HEK293T (cell line): ENCODE measurements at regions not wholly inside any gene's neighbourhood (a gene's known extent, or its start where the extent isn't known, plus 50 kb on each side); places are given as distances from the start of the nearest gene placed in this dataset.

Experiments used
- CTCF ChIA-PET: fragments of 350-600 bp; formaldehyde crosslinking; extraction: SDS; loops from one replicate; lab custom pipeline; 2021; ENCODE audit warnings: antibody characterized with exemption, inconsistent platforms; lab: Yijun Ruan, JAX
- POLR2A ChIA-PET: fragments of 350-600 bp; formaldehyde crosslinking; extraction: SDS; loops from one replicate; lab custom pipeline; 2020; ENCODE audit warnings: antibody characterized with exemption, inconsistent platforms; lab: Yijun Ruan, JAX
- DNase-seq: peaks from one replicate; pipeline ENCODE4 v3.0.0; 2012; ENCODE audit warnings: mixed read lengths; ENCODE audit errors: extremely low spot score
- ARNT ChIP-seq: fragments of 450-650 bp; IDR thresholded peaks from 2 replicates; pipeline ENCODE4 v1.6.1; 2017; ENCODE audit warnings: mild to moderate bottlenecking
- BHLHE40 ChIP-seq: fragments of 450-650 bp; IDR thresholded peaks from 2 replicates; pipeline ENCODE4 v1.6.1; 2016; ENCODE audit warnings: mild to moderate bottlenecking, moderate library complexity, borderline replicate concordance
- CTBP1 ChIP-seq: fragments of 450-650 bp; IDR thresholded peaks from 2 replicates; pipeline ENCODE4 v1.6.1; 2016; ENCODE audit warnings: borderline replicate concordance
- ELF4 ChIP-seq: fragments of 450-650 bp; IDR thresholded peaks from 2 replicates; pipeline ENCODE4 v1.6.1; 2017; ENCODE audit warnings: antibody characterized with exemption
- FOXA1 ChIP-seq: fragments of 450-650 bp; IDR thresholded peaks from 2 replicates; pipeline ENCODE4 v1.6.1; 2016; ENCODE audit warnings: mild to moderate bottlenecking
- FOXK2 ChIP-seq: fragments of 450-650 bp; IDR thresholded peaks from 2 replicates; pipeline ENCODE4 v1.6.1; 2016; ENCODE audit warnings: mild to moderate bottlenecking
- FOXM1 ChIP-seq: fragments of 450-650 bp; IDR thresholded peaks from 2 replicates; pipeline ENCODE4 v1.6.1; 2017; ENCODE audit warnings: mild to moderate bottlenecking, borderline replicate concordance
- HDGF ChIP-seq: fragments of 450-650 bp; IDR thresholded peaks from 2 replicates; pipeline ENCODE4 v1.6.1; 2017; ENCODE audit warnings: antibody characterized with exemption, borderline replicate concordance
- L3MBTL2 ChIP-seq: fragments of 450-650 bp; conservative IDR thresholded peaks from 2 replicates; pipeline ENCODE4 v1.6.1; 2016; ENCODE audit warnings: mild to moderate bottlenecking
- LEF1 ChIP-seq: fragments of 450-650 bp; IDR thresholded peaks from 2 replicates; pipeline ENCODE4 v1.6.1; 2017; ENCODE audit warnings: mild to moderate bottlenecking, borderline replicate concordance
- NFRKB ChIP-seq: fragments of 450-650 bp; IDR thresholded peaks from 2 replicates; pipeline ENCODE4 v1.6.1; 2016; ENCODE audit warnings: mild to moderate bottlenecking, moderate library complexity
- SP1 ChIP-seq: fragments of 450-650 bp; IDR thresholded peaks from 2 replicates; pipeline ENCODE4 v1.6.1; 2017
- SUZ12 ChIP-seq: fragments of 450-650 bp; IDR thresholded peaks from 2 replicates; pipeline ENCODE4 v1.6.1; 2016; ENCODE audit warnings: mild to moderate bottlenecking
- TARDBP ChIP-seq: fragments of 450-650 bp; IDR thresholded peaks from 2 replicates; pipeline ENCODE4 v1.6.1; 2016
- ZNF384 ChIP-seq: fragments of 450-650 bp; IDR thresholded peaks from 2 replicates; pipeline ENCODE4 v1.6.1; 2016
- TF ChIP-seq, protein P1 (sequence below): fragments of 450-650 bp; IDR thresholded peaks from 2 replicates; pipeline ENCODE4 v1.6.1; 2016

- TF ChIP-seq FOXM1: no peak
- TF ChIP-seq L3MBTL2: no peak
- TF ChIP-seq SP1: no peak
- TF ChIP-seq ARNT: no peak
- TF ChIP-seq FOXK2: no peak
- no peak for TF ChIP-seq FOXA1
- TF ChIP-seq SUZ12: no peak
- no peak for TF ChIP-seq BHLHE40
- no peak for TF ChIP-seq ZNF384
- TF ChIP-seq TARDBP: no peak
- no peak for TF ChIP-seq LEF1
- no peak for TF ChIP-seq CTBP1
- no peak for TF ChIP-seq HDGF
- TF ChIP-seq, protein P1, sequence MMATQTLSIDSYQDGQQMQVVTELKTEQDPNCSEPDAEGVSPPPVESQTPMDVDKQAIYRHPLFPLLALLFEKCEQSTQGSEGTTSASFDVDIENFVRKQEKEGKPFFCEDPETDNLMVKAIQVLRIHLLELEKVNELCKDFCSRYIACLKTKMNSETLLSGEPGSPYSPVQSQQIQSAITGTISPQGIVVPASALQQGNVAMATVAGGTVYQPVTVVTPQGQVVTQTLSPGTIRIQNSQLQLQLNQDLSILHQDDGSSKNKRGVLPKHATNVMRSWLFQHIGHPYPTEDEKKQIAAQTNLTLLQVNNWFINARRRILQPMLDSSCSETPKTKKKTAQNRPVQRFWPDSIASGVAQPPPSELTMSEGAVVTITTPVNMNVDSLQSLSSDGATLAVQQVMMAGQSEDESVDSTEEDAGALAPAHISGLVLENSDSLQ: no peak
- no peak for TF ChIP-seq NFRKB
- TF ChIP-seq ELF4: no peak
These were observed 144.7 kb upstream of the VCX start for GRCh38 chrX:7698248-7698647.

GRCh38 chrX:7690842-7691241 lies 152.1 kb upstream of the VCX start:
- CTCF ChIA-PET: no interaction called here
- TF ChIP-seq, protein P1: no peak
- TF ChIP-seq HDGF (no peak), ZNF384 (no peak), L3MBTL2 (no peak), CTBP1 (no peak), NFRKB (no peak), FOXM1 (no peak), SUZ12 (no peak), ARNT (no peak), TARDBP (no peak), ELF4 (no peak), FOXA1 (no peak)
- POLR2A ChIA-PET: no interaction called here
- no peak for DNase-seq

More at GRCh38 chrX:7698248-7698647, 144.7 kb upstream of the VCX start:
- no peak for DNase-seq
- POLR2A ChIA-PET: no interaction called here
- CTCF ChIA-PET: no interaction called here

DNA sequence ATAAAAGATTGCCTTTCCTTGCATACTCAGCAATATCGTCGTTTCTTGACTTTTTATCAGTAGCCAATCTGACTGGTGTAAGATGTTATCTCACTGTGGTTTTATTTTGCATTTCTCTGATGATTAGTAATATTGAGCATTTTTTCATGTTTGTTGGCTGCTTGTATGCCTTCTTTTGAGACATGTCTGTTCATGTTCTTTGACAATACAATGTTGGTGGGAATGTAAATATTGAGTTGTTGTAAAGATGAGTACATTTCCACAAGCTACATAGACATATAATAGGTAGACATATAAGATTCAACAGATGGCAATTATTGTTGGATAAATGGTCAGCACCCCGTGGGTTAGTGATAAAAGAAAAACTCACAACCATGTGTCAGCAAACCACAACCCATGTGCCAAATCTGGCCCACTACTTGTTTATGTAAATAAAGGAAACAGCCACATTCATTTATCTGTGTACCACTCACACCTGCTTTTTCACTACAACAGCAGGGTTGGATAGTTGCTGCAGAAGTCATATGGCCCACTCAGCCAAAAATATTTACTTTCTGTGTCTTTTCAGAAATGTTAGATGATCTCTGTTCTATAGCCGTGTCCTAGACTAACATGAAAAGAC lies 153.1 kb upstream of the VCX start:
- no peak for TF ChIP-seq SUZ12
- DNase-seq: no peak
- POLR2A ChIA-PET: no interaction called here
- CTCF ChIA-PET: no interaction called here

DNA sequence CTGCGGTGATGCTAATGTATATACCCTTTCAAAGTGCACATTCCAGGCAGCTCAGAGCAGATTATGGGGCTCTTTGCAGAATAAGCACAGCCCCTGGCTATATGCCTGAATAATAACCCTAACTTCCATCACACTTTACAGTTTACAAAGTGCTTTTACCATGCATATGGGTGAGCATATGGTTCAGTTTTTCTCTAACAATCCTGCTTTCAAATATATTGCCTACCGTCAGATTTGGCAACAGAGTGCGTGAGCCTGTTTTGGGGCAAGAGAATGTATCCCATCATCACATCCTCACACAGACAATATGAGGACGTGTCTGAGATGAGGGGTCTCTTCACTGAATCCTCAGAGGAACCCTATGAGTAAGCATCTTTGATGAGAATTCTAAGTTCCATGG lies 162.8 kb upstream of the VCX start:
- DNase-seq: no peak
- ChIA-PET CTCF (no interaction called here), POLR2A (no interaction called here)
- TF ChIP-seq FOXA1 (no peak), FOXK2 (no peak), LEF1 (no peak), FOXM1 (no peak)

GRCh38 chrX:7654316-7654715 lies 188.7 kb upstream of the VCX start:
- TF ChIP-seq SUZ12: no peak
- no peak for TF ChIP-seq FOXK2
- TF ChIP-seq L3MBTL2: no peak
- CTCF ChIA-PET: no interaction called here
- no peak for DNase-seq
- POLR2A ChIA-PET: no interaction called here

DNA sequence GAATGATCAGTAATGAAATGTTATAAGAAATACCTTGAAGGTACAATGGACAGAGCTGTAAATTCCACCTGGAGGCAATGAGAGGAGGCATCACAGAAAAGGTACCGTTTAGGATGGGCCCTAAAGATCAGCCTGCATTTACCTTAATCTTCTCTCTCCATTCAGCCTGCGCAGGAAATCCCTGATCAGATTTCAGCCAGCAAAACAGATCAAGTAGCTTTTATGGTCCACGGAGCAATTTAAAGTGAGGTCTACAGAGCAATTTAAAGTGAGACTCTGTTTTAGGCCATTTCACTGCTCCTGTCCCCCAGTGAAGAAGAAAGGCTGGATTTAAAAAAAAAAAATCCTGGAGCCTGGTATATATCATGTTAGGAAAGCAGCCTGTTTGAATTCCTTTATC lies 195.1 kb upstream of the VCX start:
- ChIA-PET POLR2A (no interaction called here), CTCF (no interaction called here)
- no peak for DNase-seq
- no peak for TF ChIP-seq ZNF384
- no peak for TF ChIP-seq SUZ12
- no peak for TF ChIP-seq FOXA1
- TF ChIP-seq HDGF: no peak
- TF ChIP-seq LEF1: no peak
- no peak for TF ChIP-seq NFRKB
- TF ChIP-seq TARDBP: no peak
- no peak for TF ChIP-seq FOXK2
- TF ChIP-seq, protein P1: no peak
- no peak for TF ChIP-seq BHLHE40
- TF ChIP-seq ELF4: no peak
- TF ChIP-seq SP1: no peak
- no peak for TF ChIP-seq L3MBTL2
- no peak for TF ChIP-seq FOXM1
- TF ChIP-seq ARNT: no peak
- TF ChIP-seq CTBP1: no peak

GRCh38 chrX:7641141-7641540 lies 201.8 kb upstream of the VCX start:
- TF ChIP-seq CTBP1: no peak
- POLR2A ChIA-PET: no interaction called here
- CTCF ChIA-PET: no interaction called here
- no peak for DNase-seq
